Adrenal gland (tissue), 9 donors: ENCODE measurements at regions not wholly inside any gene's neighbourhood (a gene's known extent, or its start where the extent isn't known, plus 50 kb on each side); places are given as distances from the start of the nearest gene placed in this dataset.

ENCODE experiments used
- DNase-seq, 7 donors: peaks; one replicate each; pipeline ENCODE4 v3.0.0-alpha.2; 2019 to 2020
- H3K27ac ChIP-seq, 5 donors: fragments of 200-600 bp; sonication (generic) in 4 of 5; 1 replicate in 3 of 5; 2 replicates in 2 of 5; pipeline versions ENCODE4 v1.5.1 to v1.8.0; 2016 to 2020; ENCODE audit warnings: mild to moderate bottlenecking in 1 of 5
- H3K27me3 ChIP-seq: fragments of 200-600 bp; 2 replicates; pipeline ENCODE4 v1.8.0; 2021
- H3K36me3 ChIP-seq, 2 donors: fragments of 200-600 bp; replicated peaks in 1 of 2; 1 replicate in 1 of 2; 2 replicates in 1 of 2; pipeline versions ENCODE4 v1.5.1 to v1.8.0; 2018 to 2022
- H3K4me1 ChIP-seq, 2 donors: fragments of 200-600 bp; replicated peaks in 1 of 2; 1 replicate in 1 of 2; 2 replicates in 1 of 2; pipeline versions ENCODE4 v1.5.1 to v1.8.0; 2018 to 2021
- H3K4me3 ChIP-seq, 4 donors: fragments of 200-600 bp; sonication (generic) in 3 of 4; one replicate each; pipeline ENCODE4 v1.5.1; 2016 to 2018
- H3K9me3 ChIP-seq, 3 donors: fragments of 200-600 bp; sonication (generic) in 1 of 3; replicated peaks in 1 of 3; 1 replicate in 2 of 3; 2 replicates in 1 of 3; pipeline versions ENCODE4 v1.5.1 to v1.8.0; 2016 to 2021
- POLR2A ChIP-seq, 2 donors: fragments of 450-650 bp; IDR thresholded peaks; one replicate each; pipeline ENCODE4 v1.6.1; 2017; ENCODE audit warnings: antibody characterized with exemption in 2 of 2, mild to moderate bottlenecking in 2 of 2, moderate library complexity in 1 of 2
- WGBS, 4 donors: extraction: QIAGEN DNeasy Blood & Tissue Kit in 2 of 4; methylation state at CpG; one replicate each; pipeline versions ENCODE4 v1.1.5 to v1.1.7; 2013 to 2017; 5-methylcytosine and 5-hydroxymethylcytosine counted together
- intact Hi-C, 2 donors: fragments of 100-400 bp; cut with DNase I; formaldehyde crosslinking; loops; one replicate each; pipeline versions ENCODE4 v1.14.1 to v1.15.0; 2022 to 2023
- TF ChIP-seq, protein P1 (sequence below), 6 experiments: fragments of 450-650 bp in 4 of 6; fragments of 200-600 bp in 2 of 6; sonication (generic) in 1 of 6; IDR thresholded peaks; 1 replicate in 5 of 6; 2 replicates in 1 of 6; pipeline versions ENCODE4 v1.5.1 to v1.8.0; 2016 to 2021; ENCODE audit warnings: antibody characterized with exemption in 6 of 6, mild to moderate bottlenecking in 2 of 6, moderate library complexity in 1 of 6
- donor health status: healthy with polysubstance abuse.
- donor health status: Bipolar disorder and iron deficiency.
- donor health status: DM: yes; HTN: yes; CAD: no.
- donor health status: DM: no; HTN: no; CAD: no.
- donor health status: DM: no; HTN: no; CAD: no.

DNA sequence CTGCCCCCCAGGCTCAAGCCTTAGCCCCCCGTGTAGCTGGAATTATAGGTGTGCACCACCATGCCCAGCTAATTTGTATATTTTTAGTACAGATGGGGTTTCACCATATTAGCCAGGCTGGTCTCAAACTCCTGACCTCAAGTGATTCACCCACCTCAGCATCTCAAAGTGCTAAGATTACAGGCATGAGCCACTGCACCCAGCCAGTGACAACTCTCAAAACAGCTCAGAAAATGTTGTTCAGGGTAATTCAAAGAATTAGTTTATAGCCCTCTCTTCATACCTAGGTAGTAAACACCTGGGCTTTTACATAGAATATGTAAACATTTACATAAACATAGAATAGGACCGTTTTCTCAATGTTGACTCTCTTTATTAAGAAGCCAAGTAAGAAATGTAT, 168.7 kb downstream of the ENC1 start:
- Histone ChIP-seq H3K9me3 (no peaks in the 10 kb centered on the region), H3K4me1 (no peaks in the 10 kb centered on the region), H3K27me3 (no peaks in the 10 kb centered on the region), H3K27ac (no peak overlapping the region), H3K36me3 (no peaks in the 10 kb centered on the region), H3K4me3 (no peak overlapping the region)
- 83 to 90% (median 86%) methylated on average over 2 of the region's 2 CpGs for WGBS, 4 donors
- no peak for DNase-seq
- TF ChIP-seq, protein P1, sequence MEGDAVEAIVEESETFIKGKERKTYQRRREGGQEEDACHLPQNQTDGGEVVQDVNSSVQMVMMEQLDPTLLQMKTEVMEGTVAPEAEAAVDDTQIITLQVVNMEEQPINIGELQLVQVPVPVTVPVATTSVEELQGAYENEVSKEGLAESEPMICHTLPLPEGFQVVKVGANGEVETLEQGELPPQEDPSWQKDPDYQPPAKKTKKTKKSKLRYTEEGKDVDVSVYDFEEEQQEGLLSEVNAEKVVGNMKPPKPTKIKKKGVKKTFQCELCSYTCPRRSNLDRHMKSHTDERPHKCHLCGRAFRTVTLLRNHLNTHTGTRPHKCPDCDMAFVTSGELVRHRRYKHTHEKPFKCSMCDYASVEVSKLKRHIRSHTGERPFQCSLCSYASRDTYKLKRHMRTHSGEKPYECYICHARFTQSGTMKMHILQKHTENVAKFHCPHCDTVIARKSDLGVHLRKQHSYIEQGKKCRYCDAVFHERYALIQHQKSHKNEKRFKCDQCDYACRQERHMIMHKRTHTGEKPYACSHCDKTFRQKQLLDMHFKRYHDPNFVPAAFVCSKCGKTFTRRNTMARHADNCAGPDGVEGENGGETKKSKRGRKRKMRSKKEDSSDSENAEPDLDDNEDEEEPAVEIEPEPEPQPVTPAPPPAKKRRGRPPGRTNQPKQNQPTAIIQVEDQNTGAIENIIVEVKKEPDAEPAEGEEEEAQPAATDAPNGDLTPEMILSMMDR (IDR thresholded peaks at IDR 0.05) = no peak
- TF ChIP-seq POLR2A (IDR thresholded peaks at IDR 0.05) = no peak
- intact Hi-C loops = no loop called here

DNA sequence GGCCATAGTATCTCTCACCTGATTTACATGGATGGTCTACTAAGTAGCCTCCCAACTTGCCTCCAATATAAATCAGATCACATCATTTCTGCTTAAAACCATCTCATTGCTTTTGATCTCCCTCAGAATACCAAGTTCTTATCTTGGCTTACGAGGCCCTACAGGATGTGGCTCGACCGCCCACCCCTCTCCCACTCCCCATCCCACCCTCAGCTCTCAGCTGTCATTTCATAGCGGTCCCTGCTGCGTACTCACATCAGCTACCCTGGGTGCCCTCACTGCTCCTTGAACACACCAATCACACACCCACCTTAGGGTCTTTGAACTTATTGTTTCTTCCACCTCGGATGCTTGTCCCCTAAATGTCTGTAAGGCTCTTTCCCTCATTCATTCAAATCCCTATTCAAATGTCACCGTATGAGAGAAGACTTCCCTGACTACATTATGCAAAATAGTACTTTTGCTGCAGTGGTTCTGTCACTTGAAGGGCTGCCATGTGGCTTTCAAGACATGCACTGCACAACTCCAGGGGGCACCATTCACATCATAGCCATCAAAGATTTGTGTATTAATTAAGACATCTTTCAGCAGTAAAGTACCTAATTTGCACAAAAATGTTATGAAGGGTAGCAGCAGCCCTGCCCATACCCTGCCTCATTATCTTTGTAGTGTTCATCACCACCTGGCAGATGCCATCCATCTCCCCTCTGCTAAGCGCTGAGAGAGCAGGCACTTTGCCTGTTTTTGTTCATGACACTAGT, 171.1 kb downstream of the ENC1 start:
- WGBS, 4 donors = 72 to 92% (median 85%) methylated on average over 8 of the region's 8 CpGs
- no peak for TF ChIP-seq POLR2A (IDR thresholded peaks at IDR 0.05)
- TF ChIP-seq, protein P1 (IDR thresholded peaks at IDR 0.05) = no peak
- no peak overlapping the region for H3K4me3 ChIP-seq
- H3K27me3 ChIP-seq = no peaks in the 10 kb centered on the region
- no peaks in the 10 kb centered on the region for H3K9me3 ChIP-seq
- no peaks in the 10 kb centered on the region for H3K36me3 ChIP-seq
- DNase-seq = no peak
- H3K27ac ChIP-seq = no peak overlapping the region
- intact Hi-C loops = no loop called here
- H3K4me1 ChIP-seq = no peaks in the 10 kb centered on the region

GRCh38 chr5:74468421-74468820, 172.1 kb downstream of the ENC1 start:
- DNase-seq = no peak
- H3K36me3 ChIP-seq = no peaks in the 10 kb centered on the region
- no peaks in the 10 kb centered on the region for H3K9me3 ChIP-seq
- no peak overlapping the region for H3K27ac ChIP-seq
- intact Hi-C loops = no loop called here
- WGBS, 4 donors = 82 to 92% (median 89%) methylated on average over 5 of the region's 5 CpGs
- no peaks in the 10 kb centered on the region for H3K4me1 ChIP-seq
- H3K4me3 ChIP-seq = no peak overlapping the region
- no peak for TF ChIP-seq POLR2A (IDR thresholded peaks at IDR 0.05)
- TF ChIP-seq, protein P1 (IDR thresholded peaks at IDR 0.05) = no peak
- H3K27me3 ChIP-seq = no peaks in the 10 kb centered on the region

- WGBS, 4 donors = 75 to 92% (median 84%) methylated on average over 2 of the region's 2 CpGs
- TF ChIP-seq POLR2A (IDR thresholded peaks at IDR 0.05) = no peak
- TF ChIP-seq, protein P1 (IDR thresholded peaks at IDR 0.05) = no peak
- no peaks in the 10 kb centered on the region for H3K36me3 ChIP-seq
- H3K4me1 ChIP-seq = no peaks in the 10 kb centered on the region
- intact Hi-C loops = no loop called here
- no peaks in the 10 kb centered on the region for H3K9me3 ChIP-seq
- H3K4me3 ChIP-seq = no peak overlapping the region
- DNase-seq = no peak
- H3K27ac ChIP-seq = no peak overlapping the region
- no peaks in the 10 kb centered on the region for H3K27me3 ChIP-seq
Observed at GRCh38 chr5:74465724-74466123, 174.8 kb downstream of the ENC1 start.
